NOMO-1 treated with dmso at 0.1 percent for 144 hours (cell line): ENCODE measurements at regions not wholly inside any gene's neighbourhood (a gene's known extent, or its start where the extent isn't known, plus 50 kb on each side); places are given as distances from the start of the nearest gene placed in this dataset.

ENCODE experiments used
- DNase-seq: peaks from one replicate; lab custom pipeline; 2025; ENCODE audit not compliant: unreplicated experiment; lab: John Stamatoyannopoulos, UW

GRCh38 chr5:130279386-130279785 is 375.1 kb downstream of the CHSY3 start:
- DNase-seq: no peak

GRCh38 chr5:130278136-130278535 is 373.9 kb downstream of the CHSY3 start:
- DNase-seq: no peak

DNA sequence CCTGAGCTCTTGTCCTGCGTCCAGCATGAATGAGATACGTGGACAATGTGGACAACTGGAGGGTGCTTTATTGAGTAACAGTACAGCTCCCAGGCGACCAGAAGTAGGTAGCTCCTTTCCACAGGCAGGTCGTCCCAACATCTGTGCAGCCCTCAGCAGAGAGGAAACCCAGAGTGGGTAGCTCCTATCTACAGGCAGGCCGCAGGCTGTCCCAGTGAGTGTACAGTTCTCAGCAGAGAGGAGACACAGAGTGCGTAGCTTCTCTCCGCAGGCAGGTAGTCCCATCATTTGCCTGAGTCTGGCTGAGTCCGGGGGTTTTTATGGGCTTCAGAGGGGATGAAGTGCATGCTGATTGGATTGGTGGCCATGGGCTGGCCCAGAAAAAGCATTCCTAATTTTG is 373.3 kb downstream of the CHSY3 start:
- DNase-seq: no peak

- DNase-seq: no peak
Measured at GRCh38 chr5:130277002-130277401, 372.7 kb downstream of the CHSY3 start.

GRCh38 chr5:130272837-130273236 is 368.6 kb downstream of the CHSY3 start:
- no peak for DNase-seq

- DNase-seq: no peak
Measured at GRCh38 chr5:130270786-130271185, 366.5 kb downstream of the CHSY3 start.

DNA sequence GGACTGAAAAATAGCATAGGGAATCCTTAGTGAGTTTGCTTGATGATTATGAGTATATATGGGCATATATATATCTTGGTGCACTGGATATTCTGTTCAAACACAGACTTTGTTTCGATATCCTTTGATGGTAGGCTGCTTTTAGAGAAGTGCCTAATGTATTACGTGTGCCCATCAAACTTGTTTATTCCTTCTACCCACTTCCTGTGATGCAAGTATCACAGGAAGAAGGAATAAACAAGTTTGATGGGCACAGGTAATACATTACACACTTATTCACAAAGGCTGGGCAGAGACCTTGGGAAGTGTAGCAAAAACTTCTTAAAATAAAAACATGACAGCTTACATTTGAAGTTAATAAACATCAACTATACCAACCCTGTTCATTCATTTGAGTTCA is 364.2 kb downstream of the CHSY3 start:
- DNase-seq: no peak

GRCh38 chr5:130267926-130268325 is 363.7 kb downstream of the CHSY3 start:
- no peak for DNase-seq

GRCh38 chr5:130260481-130260880 is 356.2 kb downstream of the CHSY3 start:
- DNase-seq: no peak

GRCh38 chr5:130251931-130252330 is 347.7 kb downstream of the CHSY3 start:
- no peak for DNase-seq

DNA sequence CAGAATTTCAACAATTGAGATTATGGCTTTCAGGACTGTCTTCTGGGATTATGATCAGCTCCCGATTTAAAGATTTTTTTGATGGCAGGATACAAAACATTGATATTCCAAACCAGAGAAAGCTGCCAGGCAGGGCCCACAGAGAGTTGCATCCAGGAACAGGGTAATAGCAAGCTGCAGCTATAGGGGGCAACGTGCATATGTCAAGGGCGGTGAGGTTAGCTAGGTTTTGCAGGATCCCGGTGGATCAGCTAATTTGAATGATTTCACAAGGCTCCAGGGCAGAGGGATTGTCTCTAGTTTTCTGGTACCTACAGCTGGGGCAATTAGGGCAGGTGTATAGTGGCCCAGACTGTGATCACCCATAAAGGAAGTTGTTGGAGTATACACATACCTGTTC is 339.4 kb downstream of the CHSY3 start:
- DNase-seq: no peak

GRCh38 chr5:130237721-130238120 is 333.5 kb downstream of the CHSY3 start:
- no peak for DNase-seq
